Left hindlimb (tissue), 1 donor: ENCODE measurements at regions not wholly inside any gene's neighbourhood (a gene's known extent, or its start where the extent isn't known, plus 50 kb on each side); places are given as distances from the start of the nearest gene placed in this dataset.
"Not testable (repeated sequence)": the region's sequence is repeated elsewhere in the genome, so short reads cannot be mapped to it uniquely, and the experiment has no call there.

Experiments used
- DNase-seq: peaks from one replicate; pipeline ENCODE4 v3.0.0-alpha.2; 2018

- no peak for DNase-seq
These were observed 688.5 kb upstream of the SEMA3D start for GRCh38 chr7:85875398-85875797.

- no peak for DNase-seq
These were observed 679.7 kb upstream of the SEMA3D start for GRCh38 chr7:85866540-85866939.

DNA sequence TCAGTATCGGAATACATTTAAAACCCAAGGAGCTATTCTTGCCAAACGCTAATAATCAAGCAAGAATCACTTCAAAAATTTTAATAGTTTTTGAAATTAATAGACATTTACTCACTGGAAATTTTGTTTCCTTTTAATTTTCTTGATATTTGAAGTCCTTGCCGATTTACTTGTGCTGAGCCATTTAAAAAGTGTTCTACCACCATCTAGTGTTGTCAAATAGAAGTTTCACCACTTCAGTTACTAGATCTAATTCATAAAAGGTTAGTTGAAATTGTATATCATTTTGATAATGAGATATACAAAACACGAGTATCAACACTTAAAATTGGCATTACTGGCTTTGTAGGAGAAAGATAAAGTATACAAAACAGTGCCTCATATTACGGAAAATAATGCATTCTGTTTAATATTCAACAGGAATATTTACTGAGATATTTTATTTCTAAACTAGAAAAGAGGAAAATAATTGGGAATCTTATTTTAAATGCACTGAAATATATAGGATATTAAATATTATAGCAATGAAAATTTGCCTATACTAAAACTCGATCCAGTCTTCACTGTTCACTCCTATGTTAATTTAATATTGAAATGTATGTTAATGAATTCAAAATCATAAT is 664.8 kb upstream of the SEMA3D start:
- no peak for DNase-seq

GRCh38 chr7:85850381-85850780 is 663.5 kb upstream of the SEMA3D start:
- no peak for DNase-seq

DNA sequence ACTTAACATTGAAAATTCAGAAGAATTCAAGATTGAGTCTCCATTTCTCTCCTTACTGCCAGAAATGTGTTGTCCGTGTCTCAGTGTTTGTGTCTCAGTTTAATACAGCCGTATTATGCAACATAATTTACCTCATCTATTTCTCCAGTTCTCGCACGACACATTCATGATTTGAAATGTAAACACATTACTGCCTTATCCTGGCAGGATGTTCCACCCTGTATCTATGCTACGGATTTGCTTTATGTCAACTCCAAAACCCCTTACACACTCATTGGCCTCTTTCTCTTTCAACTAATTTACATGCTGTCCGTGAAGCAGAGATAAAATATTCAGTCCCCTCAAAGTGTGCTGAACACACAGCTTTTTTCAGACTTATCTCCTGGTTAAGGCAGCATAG is 653.7 kb upstream of the SEMA3D start:
- DNase-seq, result no peak

- DNase-seq, result no peak
These were observed 646.2 kb upstream of the SEMA3D start for GRCh38 chr7:85833066-85833465.

- DNase-seq, result no peak
These were observed 644.1 kb upstream of the SEMA3D start for GRCh38 chr7:85830982-85831381.

GRCh38 chr7:85829817-85830432 is 643.1 kb upstream of the SEMA3D start:
- DNase-seq, result no peak

GRCh38 chr7:85829176-85829575 is 642.3 kb upstream of the SEMA3D start:
- DNase-seq, result no peak

GRCh38 chr7:85828614-85829013 is 641.8 kb upstream of the SEMA3D start:
- DNase-seq, result no peak

GRCh38 chr7:85823396-85824080 is 636.7 kb upstream of the SEMA3D start:
- DNase-seq, result no peak

DNA sequence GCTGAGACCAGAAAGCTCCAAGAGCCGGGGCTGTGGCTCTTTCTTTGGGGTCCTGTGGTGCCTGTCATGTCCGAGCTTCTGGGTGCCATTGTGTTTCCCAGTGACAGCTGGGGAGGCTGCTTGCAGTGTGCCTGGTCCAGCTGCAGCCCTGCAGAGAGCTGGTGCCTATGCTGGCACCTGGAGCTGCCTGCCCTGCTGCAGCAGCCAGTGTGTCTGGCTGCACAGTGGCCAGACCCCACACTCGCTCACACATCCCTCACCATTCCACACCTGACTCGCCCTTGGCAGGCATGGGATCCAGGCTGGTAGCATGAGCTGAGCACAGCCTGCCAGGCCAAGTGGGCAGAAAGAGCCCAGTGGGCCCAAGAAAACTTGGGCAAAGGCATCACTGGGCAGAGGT is 635.1 kb upstream of the SEMA3D start:
- no peak for DNase-seq

GRCh38 chr7:85820702-85821443 is 634.0 kb upstream of the SEMA3D start:
- no peak for DNase-seq

DNA sequence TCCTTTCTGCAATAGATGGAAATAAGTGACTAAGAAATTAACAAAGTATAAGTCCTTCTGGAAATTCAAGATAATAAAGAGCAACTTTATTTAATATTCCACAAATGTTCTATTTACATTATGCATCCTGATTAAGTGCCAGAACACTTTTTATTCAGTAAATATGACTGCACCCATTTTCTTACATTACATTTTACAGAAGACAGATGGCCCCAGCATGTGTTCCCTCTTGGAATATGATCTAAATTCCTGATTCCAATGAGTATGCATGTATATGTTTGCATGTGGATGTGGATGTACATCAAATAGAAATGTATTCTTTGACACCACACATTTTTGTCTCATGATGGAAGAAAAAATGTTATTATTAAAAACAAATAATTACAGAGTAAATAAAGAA is 628.7 kb upstream of the SEMA3D start:
- no peak for DNase-seq

DNA sequence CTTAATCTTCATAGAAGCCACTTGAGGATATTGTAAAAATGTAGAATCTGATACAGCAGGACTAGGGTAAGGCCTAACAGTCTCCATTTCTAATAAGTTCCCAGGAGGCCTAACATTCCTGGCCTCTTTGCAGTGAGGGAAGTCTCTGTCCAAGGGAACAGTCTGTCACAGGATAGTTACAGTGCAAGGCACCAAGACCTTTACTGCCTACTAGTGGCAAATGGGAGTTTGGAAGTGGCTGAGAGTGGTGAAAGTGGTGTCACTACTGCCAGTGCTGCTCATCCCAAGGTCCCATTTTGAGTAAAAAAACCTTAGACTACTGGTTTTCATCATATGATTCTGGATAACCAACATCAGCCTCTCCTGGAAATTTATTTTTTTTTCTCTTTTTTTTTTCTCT is 619.5 kb upstream of the SEMA3D start:
- no peak for DNase-seq

DNA sequence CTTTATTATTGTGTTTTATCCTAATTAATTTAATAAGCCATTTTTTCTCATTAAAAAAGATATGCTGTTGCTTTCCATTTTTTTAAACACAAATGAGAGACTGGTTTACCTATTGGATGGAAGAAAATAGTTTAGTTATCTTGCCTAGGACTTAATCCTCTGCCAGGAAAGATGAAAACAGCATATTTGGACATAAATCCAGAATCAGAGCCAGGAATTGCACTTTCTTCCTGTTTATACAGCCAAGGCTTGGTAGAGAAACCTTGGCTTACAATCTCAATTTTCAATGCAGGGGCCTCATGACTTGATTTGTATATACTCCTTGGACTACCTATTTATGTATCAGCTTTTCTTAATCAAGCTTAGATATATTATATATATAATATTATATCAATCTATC is 618.8 kb upstream of the SEMA3D start:
- DNase-seq, result no peak

GRCh38 chr7:85805249-85805648 is 618.4 kb upstream of the SEMA3D start:
- no peak for DNase-seq

DNA sequence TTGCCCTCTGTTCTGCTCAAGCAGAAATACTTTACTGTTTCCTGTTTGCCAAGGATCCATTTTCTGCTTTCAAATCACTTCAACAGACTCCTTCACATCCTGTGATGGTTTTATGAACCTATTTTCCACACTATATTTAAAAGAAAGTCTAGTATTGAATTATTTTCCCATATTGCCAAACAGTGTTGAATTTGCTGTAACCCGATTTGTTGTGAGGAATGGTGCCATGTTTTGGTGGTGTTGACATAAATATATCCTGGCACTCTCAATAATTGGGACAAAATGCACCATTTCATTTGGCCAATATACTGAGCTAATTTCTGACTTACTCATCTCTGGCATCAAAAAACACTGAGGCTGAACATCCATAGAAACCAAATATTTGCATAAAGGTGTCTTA is 615.4 kb upstream of the SEMA3D start:
- DNase-seq, result no peak

- DNase-seq, result no peak
These were observed 610.1 kb upstream of the SEMA3D start for GRCh38 chr7:85796956-85797355.

DNA sequence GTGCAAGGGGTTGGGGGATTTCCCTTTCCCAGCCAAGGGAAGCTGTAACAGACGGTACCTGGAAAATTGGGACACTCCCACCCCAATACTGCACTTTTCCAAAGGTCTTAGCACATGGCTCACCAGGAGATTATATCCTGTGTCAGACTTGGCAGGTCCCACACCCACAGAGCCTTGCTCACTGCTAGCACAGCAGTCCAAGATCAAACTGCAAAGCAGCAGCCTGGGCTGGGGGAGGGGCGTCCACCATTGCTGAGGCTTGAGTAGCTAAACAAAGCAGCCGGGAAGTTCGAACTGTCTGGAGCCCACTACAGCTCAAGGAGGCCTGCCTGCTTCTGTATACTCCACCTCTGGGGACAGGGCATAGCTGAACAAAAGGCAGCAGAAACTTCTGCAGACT is 604.2 kb upstream of the SEMA3D start:
- not testable (repeated sequence) for DNase-seq

- no peak for DNase-seq
These were observed 594.8 kb upstream of the SEMA3D start for GRCh38 chr7:85781606-85782005.

- no peak for DNase-seq
These were observed 590.0 kb upstream of the SEMA3D start for GRCh38 chr7:85776691-85777345.

DNA sequence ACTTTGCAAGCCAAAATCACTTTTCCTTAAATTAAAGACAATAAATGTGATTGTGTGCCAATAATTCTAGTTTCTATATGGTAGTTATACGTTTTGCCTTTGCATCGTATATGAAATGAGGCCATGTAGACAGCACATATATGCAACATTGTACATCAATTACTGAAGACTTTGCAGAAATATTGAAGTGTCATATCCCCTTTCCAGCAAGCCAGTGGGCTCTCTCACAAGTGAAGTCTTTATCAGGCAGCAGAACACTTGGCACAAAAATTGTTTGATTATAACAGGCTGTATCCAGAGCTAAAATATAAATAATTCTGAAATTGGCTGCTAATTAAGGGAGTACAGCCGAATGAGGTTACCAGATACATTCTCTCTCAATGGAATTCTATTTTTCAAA is 588.6 kb upstream of the SEMA3D start:
- no peak for DNase-seq
